HG02973 (cell line): ENCODE measurements at regions not wholly inside any gene's neighbourhood (a gene's known extent, or its start where the extent isn't known, plus 50 kb on each side); places are given as distances from the start of the nearest gene placed in this dataset.

ENCODE experiments used
- ATAC-seq: cut with Tn5 transposase; IDR thresholded peaks from one replicate; pipeline ENCODE4 v1.9.1; 2021; ENCODE audit warnings: moderate library complexity; ENCODE audit not compliant: unreplicated experiment

GRCh38 chr10:7027913-7028808 is 382.7 kb downstream of the SFMBT2 start:
- ATAC-seq, result no peak

DNA sequence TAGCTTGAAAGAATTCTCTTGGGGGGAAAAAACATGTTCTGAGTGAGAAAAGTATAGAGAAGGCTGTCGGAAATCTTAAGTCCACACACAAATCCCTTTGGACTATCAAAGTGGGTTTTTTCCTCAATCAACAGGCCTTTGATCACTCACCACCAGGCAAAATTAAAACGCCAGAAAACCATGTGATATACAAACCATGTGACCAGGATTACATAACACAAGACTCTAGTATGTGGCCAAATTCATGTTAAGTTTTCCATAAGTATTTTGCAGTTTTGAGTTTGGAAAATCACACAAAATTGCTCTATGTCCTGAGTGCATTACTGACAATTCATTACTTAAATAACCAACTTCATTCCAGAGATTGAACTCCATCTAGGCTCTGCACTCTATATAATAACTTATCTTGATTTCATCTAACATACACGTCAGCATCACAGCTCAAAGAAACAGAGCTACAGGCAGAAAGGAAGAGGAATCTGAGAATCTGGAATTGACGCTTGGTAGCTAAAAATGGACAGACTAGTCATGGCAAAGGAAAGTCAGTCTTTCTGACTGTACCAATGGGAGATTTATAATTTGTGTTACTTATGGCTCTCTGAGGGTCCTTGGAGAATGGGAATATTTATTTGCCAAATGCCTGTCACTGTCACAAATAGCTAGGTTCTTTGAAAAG is 383.5 kb downstream of the SFMBT2 start:
- ATAC-seq, result no peak

DNA sequence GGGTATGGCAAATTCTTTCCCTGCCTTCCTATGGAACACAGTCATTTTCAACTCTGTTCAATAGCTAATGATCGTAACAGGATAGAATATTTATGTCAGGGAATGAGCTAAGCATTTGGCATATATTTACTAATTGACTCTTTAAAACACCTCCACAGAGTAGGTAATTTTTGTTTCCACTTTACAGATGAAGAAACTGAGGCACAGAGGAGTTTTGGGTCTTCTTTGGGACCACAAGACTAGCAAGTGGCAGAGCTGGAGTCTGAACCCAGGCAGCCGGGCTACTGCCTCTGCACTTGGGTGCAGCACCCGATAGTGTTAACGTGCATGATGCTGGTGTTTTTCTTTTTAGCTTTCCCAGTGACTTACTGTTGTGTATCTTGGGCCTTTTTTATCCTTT is 384.0 kb downstream of the SFMBT2 start:
- no peak for ATAC-seq

- no peak for ATAC-seq
Observed at GRCh38 chr10:7025296-7025695, 385.5 kb downstream of the SFMBT2 start.

- no peak for ATAC-seq
Observed at GRCh38 chr10:7015457-7015856, 395.4 kb downstream of the SFMBT2 start.

DNA sequence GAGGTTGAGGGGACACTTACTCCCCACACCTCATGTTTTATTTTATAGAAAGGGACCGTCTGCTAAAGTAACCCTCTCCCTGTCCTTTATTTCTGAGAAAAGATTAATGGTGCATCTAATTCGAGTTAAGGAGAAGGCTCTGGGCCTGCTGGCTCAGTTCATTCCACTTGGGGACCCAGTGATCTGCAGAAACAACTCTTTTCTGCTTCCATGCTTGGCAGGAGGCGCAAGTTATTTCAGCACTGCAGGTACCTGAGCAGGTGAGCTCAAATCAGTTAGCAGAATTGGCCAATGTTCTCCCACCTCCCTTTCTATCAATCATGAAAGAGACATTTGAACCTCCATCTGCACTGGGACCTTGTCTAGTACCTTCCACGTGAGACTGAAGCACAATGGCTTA is 396.1 kb downstream of the SFMBT2 start:
- no peak for ATAC-seq

DNA sequence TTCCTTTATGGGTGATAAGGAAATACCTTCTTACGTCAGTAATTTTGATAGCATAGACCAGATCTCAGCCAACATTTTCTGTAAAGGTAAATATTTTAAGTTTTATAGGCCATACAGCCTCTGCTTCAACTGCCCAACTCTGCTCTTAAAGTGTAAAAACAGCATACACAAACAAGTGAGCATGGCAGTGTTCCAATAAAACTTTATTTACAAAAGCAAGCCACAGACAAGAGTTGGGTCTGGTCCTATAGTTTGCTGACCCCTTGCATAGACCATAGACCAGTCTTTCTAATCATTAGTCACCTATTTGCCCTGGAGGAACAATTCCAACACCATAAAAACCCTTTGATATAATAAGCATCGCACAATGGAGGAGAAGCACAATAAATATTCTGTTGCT is 398.8 kb downstream of the SFMBT2 start:
- no peak for ATAC-seq

GRCh38 chr10:7008645-7009044 is 402.2 kb downstream of the SFMBT2 start:
- no peak for ATAC-seq

GRCh38 chr10:7007600-7008190 is 403.1 kb downstream of the SFMBT2 start:
- no peak for ATAC-seq

GRCh38 chr10:7006566-7006965 is 404.3 kb downstream of the SFMBT2 start:
- ATAC-seq, result no peak

DNA sequence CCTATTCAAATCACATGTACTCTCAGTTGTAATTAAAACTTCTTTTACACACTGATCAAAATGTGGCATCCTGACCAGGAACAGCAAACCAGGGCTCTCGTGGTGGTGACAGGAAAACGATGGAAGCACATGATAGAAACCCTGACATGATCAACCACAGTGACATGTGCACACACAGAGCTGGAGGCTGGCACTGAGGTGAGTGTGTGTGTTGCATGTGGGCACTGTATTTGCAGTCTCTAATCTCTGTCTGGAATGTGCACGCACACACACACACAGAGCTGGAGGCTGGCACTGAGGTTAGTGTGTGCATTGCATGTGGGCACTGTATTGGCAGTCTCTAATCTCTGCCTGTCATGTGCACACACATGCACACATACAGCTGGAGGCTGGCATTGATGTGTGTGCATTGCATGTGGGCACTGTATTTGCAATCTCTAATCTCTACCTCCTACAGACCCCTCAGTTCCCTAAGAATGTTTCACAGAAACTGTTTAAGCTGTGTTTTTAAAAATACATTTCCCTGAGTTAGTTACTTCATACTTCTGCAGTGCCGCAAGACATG is 406.9 kb downstream of the SFMBT2 start:
- no peak for ATAC-seq

GRCh38 chr10:7000061-7000460 is 410.8 kb downstream of the SFMBT2 start:
- no peak for ATAC-seq

DNA sequence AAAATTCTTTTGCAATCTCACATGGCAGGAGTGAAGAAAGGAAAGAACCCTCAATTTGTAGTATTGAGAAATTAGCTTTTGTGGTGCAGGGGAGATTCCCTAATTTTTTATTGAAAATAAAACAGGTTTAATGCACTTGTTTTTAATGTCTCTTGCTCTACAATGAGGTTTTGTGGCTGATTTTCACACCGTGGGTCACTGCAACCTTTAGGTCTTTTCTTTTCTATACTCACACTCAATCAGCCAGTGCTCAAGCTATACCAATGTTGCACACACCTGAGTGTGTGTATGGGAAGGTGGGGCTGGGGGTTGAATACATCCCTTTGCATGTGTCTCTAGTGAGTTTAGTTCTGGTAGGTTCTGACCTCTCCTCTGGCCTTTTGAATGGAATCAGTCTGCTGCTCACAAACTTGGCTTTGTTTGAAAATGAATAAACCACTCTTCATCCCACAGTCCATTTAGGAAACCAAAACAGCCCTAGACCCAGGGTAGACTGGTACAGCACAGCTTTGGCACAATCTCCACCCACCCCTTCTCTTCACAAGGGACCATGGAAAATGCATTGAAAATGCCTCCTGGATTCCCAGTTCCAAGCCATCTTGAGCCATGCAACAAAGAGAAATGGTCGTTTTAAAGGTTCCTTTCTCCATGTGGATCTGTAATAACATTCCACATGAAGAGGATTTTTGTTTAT is 411.5 kb downstream of the SFMBT2 start:
- ATAC-seq, result no peak

DNA sequence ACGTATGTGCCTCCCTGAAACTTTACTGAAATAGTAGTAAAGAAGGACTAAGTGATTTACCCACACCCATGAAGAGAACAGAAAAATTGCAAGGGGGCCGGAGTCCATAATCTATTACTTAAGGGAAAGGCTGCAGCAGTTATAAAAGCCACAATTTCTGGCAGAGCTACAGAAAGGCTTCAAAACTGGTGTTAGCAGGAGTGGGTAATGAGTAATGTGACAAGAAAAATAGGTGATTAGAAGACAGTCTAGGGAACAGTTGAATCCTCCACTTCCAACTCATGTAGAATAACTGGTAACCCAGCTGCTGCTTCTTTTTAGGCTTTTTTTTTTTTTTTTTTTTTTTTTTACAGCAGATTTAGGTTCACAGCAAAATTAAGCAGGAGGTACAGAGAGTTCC is 413.3 kb downstream of the SFMBT2 start:
- no peak for ATAC-seq

DNA sequence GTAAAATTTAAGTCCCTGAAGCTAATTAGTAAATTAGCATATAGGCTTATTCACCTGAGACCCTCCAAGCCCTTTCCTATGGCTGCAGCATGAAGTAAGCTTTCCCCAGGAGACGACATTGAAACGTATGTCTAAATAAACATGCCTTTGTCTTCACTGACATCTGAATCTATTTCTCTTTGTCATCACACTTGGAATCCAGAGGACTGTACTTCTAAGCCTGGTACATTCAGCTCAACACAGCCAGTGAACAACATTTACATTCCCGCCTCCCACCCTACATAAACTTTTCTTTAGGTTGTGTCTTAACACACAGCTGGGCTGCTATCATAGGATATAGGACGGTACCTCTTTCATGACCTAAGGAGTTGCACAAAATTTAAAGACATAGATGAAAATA is 414.4 kb downstream of the SFMBT2 start:
- no peak for ATAC-seq

GRCh38 chr10:6995831-6996230 is 415.0 kb downstream of the SFMBT2 start:
- ATAC-seq, result no peak

GRCh38 chr10:6995341-6995740 is 415.3 kb upstream of the PRKCQ start:
- ATAC-seq, result no peak

GRCh38 chr10:6990891-6991290 is 410.8 kb upstream of the PRKCQ start:
- no peak for ATAC-seq

DNA sequence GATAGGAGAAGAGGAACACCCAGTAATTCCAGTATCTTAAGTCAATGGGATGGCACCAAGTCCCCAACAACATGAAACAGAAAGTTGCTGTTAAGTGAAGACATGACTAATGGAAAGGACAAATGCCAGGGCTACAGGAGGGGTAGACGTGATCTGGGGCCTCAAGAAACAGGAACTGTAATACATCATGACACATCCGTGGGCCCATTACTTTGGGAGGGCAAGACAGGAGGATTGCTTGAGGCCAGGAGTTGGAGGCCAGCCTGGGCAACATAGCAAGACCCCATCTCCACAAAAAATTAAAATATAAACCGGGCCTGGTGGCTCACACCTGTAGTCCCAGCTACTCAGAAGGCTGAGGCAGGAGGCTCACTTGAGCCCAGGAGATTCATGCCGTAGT is 408.6 kb upstream of the PRKCQ start:
- no peak for ATAC-seq

DNA sequence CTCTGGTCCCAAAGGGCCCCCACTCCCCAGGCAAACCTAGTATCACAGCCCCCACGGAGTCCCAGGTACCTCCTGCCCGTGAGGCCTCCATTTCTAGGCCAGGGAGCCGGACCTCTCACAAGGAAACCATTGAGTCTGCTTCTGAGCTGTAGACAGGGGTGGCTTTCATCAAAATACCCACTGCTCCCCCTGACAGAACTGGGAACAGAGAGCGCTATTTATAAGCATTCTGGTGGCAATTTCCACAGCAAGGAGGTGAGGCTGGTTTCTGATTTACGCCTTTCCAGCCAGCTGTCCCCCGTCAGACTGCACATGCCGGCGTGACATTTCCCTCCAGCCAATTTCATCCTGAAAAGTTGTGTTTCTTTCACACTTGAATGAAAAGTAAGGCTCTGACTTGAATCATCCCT is 407.5 kb upstream of the PRKCQ start:
- no peak for ATAC-seq

GRCh38 chr10:6986927-6987326 is 406.9 kb upstream of the PRKCQ start:
- no peak for ATAC-seq
